Astrocyte (in vitro differentiated cells and primary cell): ENCODE measurements at regions not wholly inside any gene's neighbourhood (a gene's known extent, or its start where the extent isn't known, plus 50 kb on each side); places are given as distances from the start of the nearest gene placed in this dataset.

ENCODE experiments used
- EZH2 ChIP-seq: IDR thresholded peaks from 2 replicates; pipeline ENCODE4 v1.6.1; 2012; ENCODE audit warnings: mild to moderate bottlenecking, low read length, inconsistent platforms; ENCODE audit not compliant: insufficient read depth
- TF ChIP-seq, protein P1 (sequence below): IDR thresholded peaks from 2 replicates; pipeline ENCODE4 v1.5.1; 2011; ENCODE audit warnings: low read depth, mild to moderate bottlenecking, inconsistent platforms, low read length, moderate library complexity; ENCODE audit not compliant: insufficient read depth

DNA sequence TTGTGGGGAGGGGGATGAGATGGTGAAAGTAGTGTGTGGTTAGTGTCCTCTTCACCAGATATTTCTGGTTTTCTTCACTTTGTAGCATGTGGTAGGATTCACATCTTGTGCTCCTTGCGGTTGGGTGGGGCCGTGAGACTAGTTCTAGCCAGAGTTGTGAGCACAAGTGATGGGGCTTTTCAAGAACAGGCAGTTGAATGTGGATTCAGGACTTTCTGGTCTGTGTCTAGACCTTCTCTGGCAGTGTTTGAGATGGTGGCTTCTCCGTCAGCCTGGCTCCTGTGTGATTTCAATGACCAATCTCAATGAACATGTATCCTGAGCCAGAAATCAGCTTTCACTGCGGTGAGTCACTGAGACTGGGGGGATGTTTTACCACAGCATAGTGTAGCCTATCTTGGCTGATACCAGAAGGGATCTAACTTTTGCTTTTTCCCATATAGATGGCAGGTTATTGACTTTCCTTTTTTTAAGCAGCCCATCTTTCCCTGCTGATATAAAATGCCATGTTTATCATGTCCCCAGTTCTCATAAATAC, 82.6 kb downstream of the RPLP1 start:
- TF ChIP-seq, protein P1, sequence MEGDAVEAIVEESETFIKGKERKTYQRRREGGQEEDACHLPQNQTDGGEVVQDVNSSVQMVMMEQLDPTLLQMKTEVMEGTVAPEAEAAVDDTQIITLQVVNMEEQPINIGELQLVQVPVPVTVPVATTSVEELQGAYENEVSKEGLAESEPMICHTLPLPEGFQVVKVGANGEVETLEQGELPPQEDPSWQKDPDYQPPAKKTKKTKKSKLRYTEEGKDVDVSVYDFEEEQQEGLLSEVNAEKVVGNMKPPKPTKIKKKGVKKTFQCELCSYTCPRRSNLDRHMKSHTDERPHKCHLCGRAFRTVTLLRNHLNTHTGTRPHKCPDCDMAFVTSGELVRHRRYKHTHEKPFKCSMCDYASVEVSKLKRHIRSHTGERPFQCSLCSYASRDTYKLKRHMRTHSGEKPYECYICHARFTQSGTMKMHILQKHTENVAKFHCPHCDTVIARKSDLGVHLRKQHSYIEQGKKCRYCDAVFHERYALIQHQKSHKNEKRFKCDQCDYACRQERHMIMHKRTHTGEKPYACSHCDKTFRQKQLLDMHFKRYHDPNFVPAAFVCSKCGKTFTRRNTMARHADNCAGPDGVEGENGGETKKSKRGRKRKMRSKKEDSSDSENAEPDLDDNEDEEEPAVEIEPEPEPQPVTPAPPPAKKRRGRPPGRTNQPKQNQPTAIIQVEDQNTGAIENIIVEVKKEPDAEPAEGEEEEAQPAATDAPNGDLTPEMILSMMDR, result no peak
- TF ChIP-seq EZH2, result no peak
